Progenitor cell of endocrine pancreas (in vitro differentiated cells): ENCODE measurements at regions not wholly inside any gene's neighbourhood (a gene's known extent, or its start where the extent isn't known, plus 50 kb on each side); places are given as distances from the start of the nearest gene placed in this dataset.

Experiments used
- DNase-seq: peaks from one replicate; pipeline ENCODE4 v3.0.0; 2021; ENCODE audit warnings: low spot score; ENCODE audit not compliant: unreplicated experiment
- H3K27ac Mint-ChIP-seq: 2 replicates; pipeline ENCODE4 v1.8.0; 2021; ENCODE audit warnings: mild to moderate bottlenecking, moderate library complexity, mixed read lengths
- H3K27me3 Mint-ChIP-seq: 2 replicates; pipeline ENCODE4 v1.8.0; 2021; ENCODE audit warnings: mixed read lengths
- H3K36me3 Mint-ChIP-seq: 2 replicates; pipeline ENCODE4 v1.8.0; 2022; ENCODE audit warnings: mixed read lengths; ENCODE audit not compliant: insufficient read depth
- H3K4me1 Mint-ChIP-seq: 2 replicates; pipeline ENCODE4 v1.8.0; 2021; ENCODE audit warnings: low read depth, mixed read lengths
- H3K4me3 Mint-ChIP-seq: 2 replicates; pipeline ENCODE4 v1.8.0; 2021; ENCODE audit warnings: low read depth, mild to moderate bottlenecking, moderate library complexity, mixed read lengths
- H3K9me3 Mint-ChIP-seq: 2 replicates; pipeline ENCODE4 v1.8.0; 2021; ENCODE audit warnings: low read depth, mixed read lengths
- CTCF ChIP-seq: fragments of 200-600 bp; sonication (generic); IDR thresholded peaks from one replicate; pipeline ENCODE4 v1.5.0; 2021; ENCODE audit warnings: antibody characterized with exemption, mild to moderate bottlenecking; ENCODE audit not compliant: unreplicated experiment

GRCh38 chr12:107277855-107278254 is 184.5 kb upstream of the CRY1 start:
- no peaks in the 10 kb centered on the region for H3K36me3 Mint-ChIP-seq
- TF ChIP-seq CTCF, result no peak
- H3K4me3 Mint-ChIP-seq, result no peak overlapping the region
- H3K9me3 Mint-ChIP-seq, result no peaks in the 10 kb centered on the region
- H3K27me3 Mint-ChIP-seq, result peaks cover 8% of the 10 kb centered on the region
- H3K4me1 Mint-ChIP-seq, result no peaks in the 10 kb centered on the region
- no peak overlapping the region for H3K27ac Mint-ChIP-seq
- DNase-seq, result no peak

- Mint-ChIP-seq H3K4me3 (no peak overlapping the region), H3K27ac (no peak overlapping the region), H3K27me3 (peaks cover 3% of the 10 kb centered on the region), H3K36me3 (no peaks in the 10 kb centered on the region), H3K4me1 (no peaks in the 10 kb centered on the region), H3K9me3 (no peaks in the 10 kb centered on the region)
- TF ChIP-seq CTCF, result no peak
- no peak for DNase-seq
These were observed 189.3 kb upstream of the CRY1 start for GRCh38 chr12:107282628-107283027.

DNA sequence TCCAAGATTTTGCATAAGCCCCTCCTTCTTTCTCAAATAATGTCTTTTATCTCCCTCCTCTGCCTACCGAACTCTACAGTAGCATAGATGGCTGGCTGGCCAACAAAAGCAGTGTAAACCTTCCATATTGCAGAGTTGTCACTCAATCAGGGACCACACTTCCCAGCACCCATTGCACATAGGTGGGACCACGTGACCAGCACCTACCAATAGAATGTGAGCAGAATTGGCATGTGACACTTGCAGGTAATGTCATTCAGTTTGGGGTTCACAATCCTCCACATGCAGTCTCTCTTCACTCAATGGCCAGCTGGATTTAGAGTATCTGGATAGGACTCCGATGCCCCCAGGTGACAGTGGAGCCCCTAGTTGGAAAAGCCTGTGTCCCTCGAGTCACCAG is 190.3 kb upstream of the CRY1 start:
- H3K27me3 Mint-ChIP-seq, result peaks cover 7% of the 10 kb centered on the region
- H3K36me3 Mint-ChIP-seq, result no peaks in the 10 kb centered on the region
- no peak overlapping the region for H3K27ac Mint-ChIP-seq
- H3K4me3 Mint-ChIP-seq, result no peak overlapping the region
- DNase-seq, result no peak
- no peak for TF ChIP-seq CTCF
- H3K4me1 Mint-ChIP-seq, result no peaks in the 10 kb centered on the region
- H3K9me3 Mint-ChIP-seq, result no peaks in the 10 kb centered on the region

DNA sequence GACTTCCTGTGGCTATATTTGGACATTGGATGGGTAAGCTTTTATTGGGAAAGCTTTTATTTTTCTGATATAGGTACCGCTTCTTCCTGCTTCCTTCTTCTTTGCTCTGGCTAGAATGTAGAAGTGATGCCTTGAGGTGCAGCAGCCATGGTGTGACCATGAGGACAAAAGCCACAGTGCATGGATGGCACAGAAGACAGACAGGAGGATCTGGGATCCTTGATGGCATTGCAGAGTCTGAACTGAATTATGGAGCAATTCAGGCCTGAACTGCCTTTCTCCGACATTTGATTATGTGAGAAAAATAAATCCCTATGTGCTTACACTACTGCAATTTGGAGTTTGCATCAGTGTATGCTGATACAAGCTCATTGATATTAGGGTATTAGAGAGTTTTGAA is 191.3 kb upstream of the CRY1 start:
- Mint-ChIP-seq H3K4me3 (no peak overlapping the region), H3K27ac (no peak overlapping the region), H3K36me3 (no peaks in the 10 kb centered on the region), H3K27me3 (peaks cover 7% of the 10 kb centered on the region), H3K9me3 (no peaks in the 10 kb centered on the region), H3K4me1 (no peaks in the 10 kb centered on the region)
- DNase-seq, result no peak
- no peak for TF ChIP-seq CTCF

- TF ChIP-seq CTCF, result no peak
- H3K27ac Mint-ChIP-seq, result no peak overlapping the region
- no peaks in the 10 kb centered on the region for H3K36me3 Mint-ChIP-seq
- H3K27me3 Mint-ChIP-seq, result peaks cover 7% of the 10 kb centered on the region
- no peaks in the 10 kb centered on the region for H3K4me1 Mint-ChIP-seq
- no peak overlapping the region for H3K4me3 Mint-ChIP-seq
- H3K9me3 Mint-ChIP-seq, result no peaks in the 10 kb centered on the region
- no peak for DNase-seq
These were observed 194.4 kb upstream of the CRY1 start for GRCh38 chr12:107287436-107288413.
